Sigmoid colon (tissue), 6 donors: ENCODE measurements at regions not wholly inside any gene's neighbourhood (a gene's known extent, or its start where the extent isn't known, plus 50 kb on each side); places are given as distances from the start of the nearest gene placed in this dataset.

Experiments used
- DNase-seq: peaks from one replicate; pipeline ENCODE4 v3.0.0-alpha.2; 2019
- H3K27ac ChIP-seq, 4 donors: fragments of 200-600 bp; sonication (generic); one replicate each; pipeline ENCODE4 v1.5.1; 2016 to 2019; ENCODE audit warnings: mild to moderate bottlenecking in 1 of 4
- H3K27me3 ChIP-seq, 3 donors: fragments of 200-600 bp; sonication (generic); one replicate each; pipeline ENCODE4 v1.5.1; 2019; ENCODE audit warnings: mild to moderate bottlenecking in 1 of 3
- H3K36me3 ChIP-seq, 4 donors: fragments of 200-600 bp; sonication (generic); one replicate each; pipeline ENCODE4 v1.5.1; 2016 to 2019
- H3K4me1 ChIP-seq, 4 donors: fragments of 200-600 bp; sonication (generic); one replicate each; pipeline ENCODE4 v1.5.1; 2017 to 2019
- H3K4me3 ChIP-seq, 4 donors: fragments of 200-600 bp; sonication (generic); one replicate each; pipeline ENCODE4 v1.5.1; 2017 to 2019; ENCODE audit warnings: mild to moderate bottlenecking in 2 of 4, moderate library complexity in 1 of 4
- H3K9me3 ChIP-seq, 4 donors: fragments of 200-600 bp in 3 of 4; sonication (generic) in 3 of 4; one replicate each; pipeline versions ENCODE4 v1.5.1 to v1.6.1; 2013 to 2019
- CTCF ChIP-seq, 4 experiments: fragments of 450-650 bp in 3 of 4; fragments of 200-600 bp in 1 of 4; IDR thresholded peaks; one replicate each; pipeline ENCODE4 v1.5.1; 2016 to 2019; ENCODE audit warnings: antibody characterized with exemption in 4 of 4, mild to moderate bottlenecking in 3 of 4, moderate library complexity in 2 of 4
- EP300 ChIP-seq, 4 donors: sonication (generic); formaldehyde crosslinking; IDR thresholded peaks; one replicate each; pipeline ENCODE4 v1.6.1; 2017; ENCODE audit warnings: antibody characterized with exemption in 4 of 4
- POLR2A ChIP-seq, 2 donors: fragments of 450-650 bp; IDR thresholded peaks; one replicate each; pipeline ENCODE4 v1.6.1; 2016; ENCODE audit warnings: antibody characterized with exemption in 2 of 2, mild to moderate bottlenecking in 2 of 2, moderate library complexity in 2 of 2
- POLR2AphosphoS5 ChIP-seq, 4 donors: sonication (generic); formaldehyde crosslinking; IDR thresholded peaks; one replicate each; pipeline ENCODE4 v1.6.1; 2017; ENCODE audit warnings: antibody characterized with exemption in 4 of 4
- WGBS, 2 donors: extraction: QIAGEN DNeasy Blood & Tissue Kit; methylation state at CpG; one replicate each; pipeline ENCODE4 v1.1.7; 2013; 5-methylcytosine and 5-hydroxymethylcytosine counted together
- intact Hi-C: fragments of 100-400 bp; cut with DNase I; formaldehyde crosslinking; loops from one replicate; pipeline ENCODE4 v1.15.1; 2023
- donor health status: healthy with polysubstance abuse.
- donor health status: healthy.

GRCh38 chr14:97329701-97330100, 532.5 kb downstream of the VRK1 start:
- Histone ChIP-seq H3K36me3 (no peaks in the 10 kb centered on the region), H3K4me1 (no peaks in the 10 kb centered on the region), H3K27ac (no peak overlapping the region), H3K27me3 (no peaks in the 10 kb centered on the region), H3K9me3 (no peaks in the 10 kb centered on the region), H3K4me3 (no peak overlapping the region)
- intact Hi-C loops, result no loop called here
- no peak for DNase-seq
- WGBS, 2 donors, result 84 to 88% methylated on average over 2 of the region's 2 CpGs
- TF ChIP-seq EP300 (IDR thresholded peaks at IDR 0.05), result no peak
- TF ChIP-seq POLR2AphosphoS5 (IDR thresholded peaks at IDR 0.05), result no peak
- no peak for TF ChIP-seq POLR2A (IDR thresholded peaks at IDR 0.05)
- TF ChIP-seq CTCF (IDR thresholded peaks at IDR 0.05), result no peak

- Histone ChIP-seq H3K4me3 (no peak overlapping the region), H3K27ac (no peak overlapping the region), H3K36me3 (no peaks in the 10 kb centered on the region), H3K9me3 (no peaks in the 10 kb centered on the region), H3K4me1 (no peaks in the 10 kb centered on the region), H3K27me3 (no peaks in the 10 kb centered on the region)
- TF ChIP-seq POLR2A (IDR thresholded peaks at IDR 0.05) (no peak), EP300 (IDR thresholded peaks at IDR 0.05) (no peak), POLR2AphosphoS5 (IDR thresholded peaks at IDR 0.05) (no peak), CTCF (IDR thresholded peaks at IDR 0.05) (no peak)
- intact Hi-C loops, result no loop called here
- WGBS, 2 donors, result 87 to 90% methylated on average over 3 of the region's 3 CpGs
- DNase-seq, result no peak
Observed at GRCh38 chr14:97331058-97331457, 533.9 kb downstream of the VRK1 start.

GRCh38 chr14:97331526-97331925, 534.3 kb downstream of the VRK1 start:
- DNase-seq, result no peak
- WGBS, 2 donors, result 70 to 81% methylated on average over 3 of the region's 3 CpGs

GRCh38 chr14:97336179-97336578, 539.0 kb downstream of the VRK1 start:
- 94 to 100% methylated on average over 1 of the region's 1 CpG for WGBS, 2 donors
- intact Hi-C loops, result no loop called here
- TF ChIP-seq EP300 (IDR thresholded peaks at IDR 0.05), result no peak
- TF ChIP-seq POLR2A (IDR thresholded peaks at IDR 0.05), result no peak
- no peak for TF ChIP-seq CTCF (IDR thresholded peaks at IDR 0.05)
- no peak for TF ChIP-seq POLR2AphosphoS5 (IDR thresholded peaks at IDR 0.05)
- Histone ChIP-seq H3K27ac (no peak overlapping the region), H3K4me1 (no peaks in the 10 kb centered on the region), H3K9me3 (no peaks in the 10 kb centered on the region), H3K4me3 (no peak overlapping the region), H3K36me3 (no peaks in the 10 kb centered on the region), H3K27me3 (no peaks in the 10 kb centered on the region)
- no peak for DNase-seq

More at GRCh38 chr14:97331526-97331925, 534.3 kb downstream of the VRK1 start:
- H3K27ac ChIP-seq, result no peak overlapping the region
- no peak overlapping the region for H3K4me3 ChIP-seq
- intact Hi-C loops, result no loop called here
- no peaks in the 10 kb centered on the region for H3K27me3 ChIP-seq
- H3K9me3 ChIP-seq, result no peaks in the 10 kb centered on the region
- no peaks in the 10 kb centered on the region for H3K36me3 ChIP-seq
- H3K4me1 ChIP-seq, result no peaks in the 10 kb centered on the region
- TF ChIP-seq EP300 (IDR thresholded peaks at IDR 0.05), result no peak
- TF ChIP-seq POLR2A (IDR thresholded peaks at IDR 0.05), result no peak
- TF ChIP-seq CTCF (IDR thresholded peaks at IDR 0.05), result no peak
- no peak for TF ChIP-seq POLR2AphosphoS5 (IDR thresholded peaks at IDR 0.05)

- no peak overlapping the region for H3K27ac ChIP-seq
- 66 to 78% methylated on average over 5 of the region's 5 CpGs for WGBS, 2 donors
- DNase-seq, result no peak
- no peaks in the 10 kb centered on the region for H3K9me3 ChIP-seq
- H3K4me1 ChIP-seq, result no peaks in the 10 kb centered on the region
- H3K36me3 ChIP-seq, result no peaks in the 10 kb centered on the region
- H3K4me3 ChIP-seq, result no peak overlapping the region
- H3K27me3 ChIP-seq, result no peaks in the 10 kb centered on the region
- TF ChIP-seq POLR2AphosphoS5 (IDR thresholded peaks at IDR 0.05), result no peak
- TF ChIP-seq POLR2A (IDR thresholded peaks at IDR 0.05), result no peak
- TF ChIP-seq EP300 (IDR thresholded peaks at IDR 0.05), result no peak
- no peak for TF ChIP-seq CTCF (IDR thresholded peaks at IDR 0.05)
- intact Hi-C loops, result no loop called here
Observed at GRCh38 chr14:97336816-97337215, 539.6 kb downstream of the VRK1 start.
